H9 (cell line): ENCODE measurements at regions not wholly inside any gene's neighbourhood (a gene's known extent, or its start where the extent isn't known, plus 50 kb on each side); places are given as distances from the start of the nearest gene placed in this dataset.

Experiments used
- DNase-seq: peaks from one replicate; pipeline ENCODE4 v3.0.0-alpha.2; 2017
- H2AFZ ChIP-seq: one replicate; pipeline ENCODE4 v1.6.1; 2013; ENCODE audit warnings: mild to moderate bottlenecking, low read length, control low read depth, moderate library complexity
- H2AK5ac ChIP-seq: 2 replicates; pipeline ENCODE4 v1.6.1; 2013; ENCODE audit warnings: low read length, control low read depth, mixed read lengths; ENCODE audit not compliant: insufficient read length
- H2BK120ac ChIP-seq: one replicate; pipeline ENCODE4 v1.6.1; 2013; ENCODE audit warnings: low read depth, mild to moderate bottlenecking, low read length, control low read depth, inconsistent platforms; ENCODE audit not compliant: poor library complexity, severe bottlenecking
- H2BK12ac ChIP-seq: 2 replicates; pipeline ENCODE4 v1.6.1; 2013; ENCODE audit warnings: low read length, control low read depth, mixed read lengths, low read depth; ENCODE audit not compliant: insufficient read length
- H2BK15ac ChIP-seq: 2 replicates; pipeline ENCODE4 v1.6.1; 2013; ENCODE audit warnings: low read depth, low read length, control low read depth
- H2BK20ac ChIP-seq: one replicate; pipeline ENCODE4 v1.6.1; 2013; ENCODE audit warnings: low read depth, mild to moderate bottlenecking, low read length, control low read depth, inconsistent platforms; ENCODE audit not compliant: poor library complexity, severe bottlenecking
- H2BK5ac ChIP-seq: 2 replicates; pipeline ENCODE4 v1.6.1; 2013; ENCODE audit warnings: low read length, control low read depth, mixed read lengths; ENCODE audit not compliant: insufficient read length
- H3K14ac ChIP-seq: 2 replicates; pipeline ENCODE4 v1.6.1; 2013; ENCODE audit warnings: low read length, control low read depth; ENCODE audit not compliant: insufficient read depth
- H3K18ac ChIP-seq: 2 replicates; pipeline ENCODE4 v1.6.1; 2013; ENCODE audit warnings: low read depth, mild to moderate bottlenecking, mixed read lengths, low read length, control low read depth; ENCODE audit not compliant: insufficient read length
- H3K23ac ChIP-seq: 2 replicates; pipeline ENCODE4 v1.6.1; 2013; ENCODE audit warnings: low read length, control low read depth, mixed read lengths, low read depth; ENCODE audit not compliant: insufficient read length
- H3K23me2 ChIP-seq: 2 replicates; pipeline ENCODE4 v1.6.1; 2013; ENCODE audit warnings: low read depth, mild to moderate bottlenecking, mixed read lengths, low read length, control low read depth; ENCODE audit not compliant: insufficient read length, poor library complexity, severe bottlenecking
- H3K27ac ChIP-seq: 2 replicates; pipeline ENCODE4 v1.5.1; 2013; ENCODE audit warnings: low read length, control low read depth, mixed read lengths, low read depth; ENCODE audit not compliant: insufficient read length
- H3K27me3 ChIP-seq: 2 replicates; pipeline ENCODE4 v1.6.1; 2013; ENCODE audit warnings: low read length, control low read depth, inconsistent platforms; ENCODE audit not compliant: insufficient read depth
- H3K4ac ChIP-seq: 2 replicates; pipeline ENCODE4 v1.6.1; 2013; ENCODE audit warnings: low read depth, mild to moderate bottlenecking, control low read depth, inconsistent platforms, low read length, moderate library complexity
- H3K4me1 ChIP-seq: 2 replicates; pipeline ENCODE4 v1.6.1; 2013; ENCODE audit warnings: low read length, control low read depth, inconsistent platforms; ENCODE audit not compliant: insufficient read depth
- H3K4me2 ChIP-seq: 2 replicates; pipeline ENCODE4 v1.6.1; 2013; ENCODE audit warnings: low read length, control low read depth, mixed read lengths; ENCODE audit not compliant: insufficient read length, insufficient read depth
- H3K56ac ChIP-seq: 2 replicates; pipeline ENCODE4 v1.6.1; 2013; ENCODE audit warnings: low read depth, mild to moderate bottlenecking, mixed read lengths, low read length, control low read depth; ENCODE audit not compliant: insufficient read length
- H3K79me1 ChIP-seq: 2 replicates; pipeline ENCODE4 v1.6.1; 2013; ENCODE audit warnings: low read depth, mild to moderate bottlenecking, moderate library complexity, low read length, control low read depth, inconsistent platforms; ENCODE audit not compliant: insufficient read depth, poor library complexity, severe bottlenecking
- H3K79me2 ChIP-seq: 2 replicates; pipeline ENCODE4 v1.6.1; 2013; ENCODE audit warnings: low read length, control low read depth, inconsistent platforms; ENCODE audit not compliant: insufficient read depth
- H3K9ac ChIP-seq: 2 replicates; pipeline ENCODE4 v1.6.1; 2013; ENCODE audit warnings: low read length, control low read depth, mixed read lengths; ENCODE audit not compliant: insufficient read length; ENCODE audit errors: extremely low read depth
- H3K9me3 ChIP-seq: one replicate; pipeline ENCODE4 v1.6.1; 2013; ENCODE audit warnings: low read depth, low read length, inconsistent platforms; ENCODE audit not compliant: control insufficient read depth
- H3T11ph ChIP-seq: one replicate; pipeline ENCODE4 v1.6.1; 2013; ENCODE audit warnings: mild to moderate bottlenecking, low read length, control low read depth, inconsistent platforms
- H4K20me1 ChIP-seq: one replicate; pipeline ENCODE4 v1.6.1; 2013; ENCODE audit not compliant: control insufficient read depth, insufficient read length, insufficient read depth
- H4K5ac ChIP-seq: 2 replicates; pipeline ENCODE4 v1.6.1; 2013; ENCODE audit warnings: low read depth, mild to moderate bottlenecking, mixed read lengths, low read length, control low read depth; ENCODE audit not compliant: insufficient read length
- H4K8ac ChIP-seq: replicated peaks from 2 replicates; pipeline ENCODE4 v1.6.1; 2013; ENCODE audit warnings: low read length, control low read depth, mixed read lengths, low read depth; ENCODE audit not compliant: insufficient read length
- H4K91ac ChIP-seq: 2 replicates; pipeline ENCODE4 v1.6.1; 2013; ENCODE audit warnings: low read depth, mild to moderate bottlenecking, moderate library complexity, mixed read lengths, low read length, control low read depth; ENCODE audit not compliant: insufficient read length
- H3K27ac Mint-ChIP-seq, 3 experiments: 2 replicates in 2 of 3; 3 replicates in 1 of 3; pipeline ENCODE4 v1.8.0; 2020 to 2021; ENCODE audit warnings: mixed read lengths in 3 of 3, mild to moderate bottlenecking in 1 of 3, moderate library complexity in 1 of 3
- H3K27me3 Mint-ChIP-seq: 2 replicates; pipeline ENCODE4 v1.8.0; 2021; ENCODE audit warnings: low read depth, mild to moderate bottlenecking, moderate library complexity, mixed read lengths
- H3K36me3 Mint-ChIP-seq, 3 experiments: 2 replicates in 2 of 3; 3 replicates in 1 of 3; pipeline ENCODE4 v1.8.0; 2020 to 2021; ENCODE audit warnings: low read depth in 3 of 3, mixed read lengths in 3 of 3; ENCODE audit not compliant: insufficient read depth in 1 of 3
- H3K4me1 Mint-ChIP-seq, 2 experiments: 2 replicates each; pipeline ENCODE4 v1.8.0; 2020; ENCODE audit warnings: mixed read lengths in 2 of 2
- H3K4me3 Mint-ChIP-seq, 2 experiments: 2 replicates in 1 of 2; 3 replicates in 1 of 2; pipeline ENCODE4 v1.8.0; 2020 to 2021; ENCODE audit warnings: mild to moderate bottlenecking in 2 of 2, mixed read lengths in 2 of 2, moderate library complexity in 1 of 2
- H3K9me3 Mint-ChIP-seq, 2 experiments: 2 replicates in 1 of 2; 3 replicates in 1 of 2; pipeline ENCODE4 v1.8.0; 2020; ENCODE audit warnings: mild to moderate bottlenecking in 2 of 2, mixed read lengths in 2 of 2, moderate library complexity in 1 of 2
- WGBS: extraction: QIAGEN DNeasy Blood & Tissue Kit; methylation state at CpG from one replicate; pipeline ENCODE4 v1.1.7; 2013; ENCODE audit warnings: missing lambda C conversion rate, low lambda C conversion rate, mixed read lengths; ENCODE audit not compliant: insufficient read length; ENCODE audit errors: extremely low coverage; 5-methylcytosine and 5-hydroxymethylcytosine counted together
- TF ChIP-seq, protein P1 (sequence below): fragments of 200-600 bp; sonication (generic); conservative IDR thresholded peaks from 3 replicates; pipeline ENCODE4 v1.8.0; 2021; ENCODE audit warnings: antibody characterized with exemption, mild to moderate bottlenecking

- H3K27ac Mint-ChIP-seq: no peak overlapping the region
- DNase-seq: no peak
- no peak overlapping the region for H2BK12ac ChIP-seq
- H3K4me2 ChIP-seq: no peak overlapping the region
- no peak overlapping the region for H2AK5ac ChIP-seq
- H3K79me1 ChIP-seq: no peaks in the 10 kb centered on the region
- H3K4me1 ChIP-seq: no peaks in the 10 kb centered on the region
- H4K20me1 ChIP-seq: no peaks in the 10 kb centered on the region
- 0 out of 4 replicates have a peak, but pooled peaks cover 0 to 3% of the 10 kb centered on the region in 2 experiments for H3K4me1 Mint-ChIP-seq
- H3K14ac ChIP-seq: no peak overlapping the region
- no CpG with 5 or more reads among the region's 4 CpGs for WGBS
- no peak overlapping the region for H3K9ac ChIP-seq
- no peak overlapping the region for H3T11ph ChIP-seq
- TF ChIP-seq, protein P1, sequence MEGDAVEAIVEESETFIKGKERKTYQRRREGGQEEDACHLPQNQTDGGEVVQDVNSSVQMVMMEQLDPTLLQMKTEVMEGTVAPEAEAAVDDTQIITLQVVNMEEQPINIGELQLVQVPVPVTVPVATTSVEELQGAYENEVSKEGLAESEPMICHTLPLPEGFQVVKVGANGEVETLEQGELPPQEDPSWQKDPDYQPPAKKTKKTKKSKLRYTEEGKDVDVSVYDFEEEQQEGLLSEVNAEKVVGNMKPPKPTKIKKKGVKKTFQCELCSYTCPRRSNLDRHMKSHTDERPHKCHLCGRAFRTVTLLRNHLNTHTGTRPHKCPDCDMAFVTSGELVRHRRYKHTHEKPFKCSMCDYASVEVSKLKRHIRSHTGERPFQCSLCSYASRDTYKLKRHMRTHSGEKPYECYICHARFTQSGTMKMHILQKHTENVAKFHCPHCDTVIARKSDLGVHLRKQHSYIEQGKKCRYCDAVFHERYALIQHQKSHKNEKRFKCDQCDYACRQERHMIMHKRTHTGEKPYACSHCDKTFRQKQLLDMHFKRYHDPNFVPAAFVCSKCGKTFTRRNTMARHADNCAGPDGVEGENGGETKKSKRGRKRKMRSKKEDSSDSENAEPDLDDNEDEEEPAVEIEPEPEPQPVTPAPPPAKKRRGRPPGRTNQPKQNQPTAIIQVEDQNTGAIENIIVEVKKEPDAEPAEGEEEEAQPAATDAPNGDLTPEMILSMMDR: no peak
- no peak overlapping the region for H2BK15ac ChIP-seq
- no peak overlapping the region for H3K27ac ChIP-seq
- no peak overlapping the region for H2BK120ac ChIP-seq
- peaks cover 0 to 19% (median 17%) of the 10 kb centered on the region in 3 experiments; a peak in 5 of 7 replicates for H3K36me3 Mint-ChIP-seq
- no peak overlapping the region for H4K8ac ChIP-seq
- no peak overlapping the region for H2BK5ac ChIP-seq
- no peak overlapping the region for H3K56ac ChIP-seq
- no peak overlapping the region for H3K18ac ChIP-seq
- no peak overlapping the region for H2AFZ ChIP-seq
- H3K4me3 Mint-ChIP-seq: no peak overlapping the region
- no peak overlapping the region for H4K91ac ChIP-seq
- no peaks in the 10 kb centered on the region for H3K23me2 ChIP-seq
- no peak overlapping the region for H3K4ac ChIP-seq
- H3K9me3 Mint-ChIP-seq: peaks cover 21 to 23% of the 10 kb centered on the region in 2 experiments
- H3K79me2 ChIP-seq: no peaks in the 10 kb centered on the region
- H3K27me3 ChIP-seq: no peaks in the 10 kb centered on the region
- H3K27me3 Mint-ChIP-seq: no peaks in the 10 kb centered on the region
- peaks cover 12% of the 10 kb centered on the region for H3K9me3 ChIP-seq
- H4K5ac ChIP-seq: no peak overlapping the region
- H3K23ac ChIP-seq: no peak overlapping the region
- H2BK20ac ChIP-seq: no peak overlapping the region
Measured at GRCh38 chr2:106602042-106602441, 114.9 kb downstream of the CD8B2 start.
